ENCODE measurements at regions not wholly inside any gene's neighbourhood (a gene's known extent, or its start where the extent isn't known, plus 50 kb on each side); places are given as distances from the start of the nearest gene placed in this dataset.

DNA sequence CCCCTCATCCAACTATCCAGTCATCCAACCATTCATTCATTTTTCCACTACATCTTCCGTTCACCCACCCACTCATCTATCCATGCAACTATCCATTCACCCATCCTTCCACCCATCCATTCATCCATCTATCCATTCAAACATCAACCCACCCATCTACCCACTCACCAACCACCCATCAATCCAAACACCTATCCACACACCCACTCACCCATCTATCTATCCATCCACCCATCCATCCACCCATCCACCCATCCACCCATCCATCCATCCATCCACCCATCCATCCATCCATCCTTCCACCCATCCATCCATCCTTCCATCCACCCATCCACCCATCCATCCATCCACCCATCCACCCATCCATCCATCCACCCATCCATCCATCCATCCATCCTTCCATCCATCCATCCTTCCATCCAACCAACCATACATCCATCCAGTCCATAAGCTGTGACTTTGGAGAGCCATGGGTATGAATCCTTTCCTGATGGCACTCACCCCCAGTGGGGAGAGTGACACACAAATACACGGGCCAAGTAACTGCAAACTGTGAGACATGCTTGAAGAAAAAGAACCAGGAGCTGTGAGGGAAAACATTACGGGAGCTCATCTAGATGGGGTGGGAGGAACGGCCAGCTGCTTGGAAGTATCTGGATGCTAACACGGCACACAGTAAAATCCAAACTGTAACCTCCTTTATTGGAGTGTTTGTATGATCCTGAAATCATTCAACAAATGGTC, 100.0 kb upstream of the TNRC6C start:
- peaks cover 0 to 17% (median 5%) of the 10 kb centered on the region in 12 donors for H3K4me1 ChIP-seq
- no peaks in the 10 kb centered on the region for H3K36me3 ChIP-seq
- WGBS, 4 donors, result 74 to 90% (median 86%) methylated on average over 5 of the region's 5 CpGs
- H3K27ac ChIP-seq, result no peak overlapping the region
- ATAC-seq (no peak), DNase-seq (no peak)
- intact Hi-C loops (cut with DNase I), result no loop called here
- H3K9me3 ChIP-seq, result no peaks in the 10 kb centered on the region
- H3K4me3 ChIP-seq, result no peak overlapping the region
- TF ChIP-seq, protein P1, sequence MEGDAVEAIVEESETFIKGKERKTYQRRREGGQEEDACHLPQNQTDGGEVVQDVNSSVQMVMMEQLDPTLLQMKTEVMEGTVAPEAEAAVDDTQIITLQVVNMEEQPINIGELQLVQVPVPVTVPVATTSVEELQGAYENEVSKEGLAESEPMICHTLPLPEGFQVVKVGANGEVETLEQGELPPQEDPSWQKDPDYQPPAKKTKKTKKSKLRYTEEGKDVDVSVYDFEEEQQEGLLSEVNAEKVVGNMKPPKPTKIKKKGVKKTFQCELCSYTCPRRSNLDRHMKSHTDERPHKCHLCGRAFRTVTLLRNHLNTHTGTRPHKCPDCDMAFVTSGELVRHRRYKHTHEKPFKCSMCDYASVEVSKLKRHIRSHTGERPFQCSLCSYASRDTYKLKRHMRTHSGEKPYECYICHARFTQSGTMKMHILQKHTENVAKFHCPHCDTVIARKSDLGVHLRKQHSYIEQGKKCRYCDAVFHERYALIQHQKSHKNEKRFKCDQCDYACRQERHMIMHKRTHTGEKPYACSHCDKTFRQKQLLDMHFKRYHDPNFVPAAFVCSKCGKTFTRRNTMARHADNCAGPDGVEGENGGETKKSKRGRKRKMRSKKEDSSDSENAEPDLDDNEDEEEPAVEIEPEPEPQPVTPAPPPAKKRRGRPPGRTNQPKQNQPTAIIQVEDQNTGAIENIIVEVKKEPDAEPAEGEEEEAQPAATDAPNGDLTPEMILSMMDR (IDR thresholded peaks at IDR 0.05), result no peak
- TF ChIP-seq POLR2A (IDR thresholded peaks at IDR 0.05), result no peak
- H3K27me3 ChIP-seq, result no peaks in the 10 kb centered on the region

DNA sequence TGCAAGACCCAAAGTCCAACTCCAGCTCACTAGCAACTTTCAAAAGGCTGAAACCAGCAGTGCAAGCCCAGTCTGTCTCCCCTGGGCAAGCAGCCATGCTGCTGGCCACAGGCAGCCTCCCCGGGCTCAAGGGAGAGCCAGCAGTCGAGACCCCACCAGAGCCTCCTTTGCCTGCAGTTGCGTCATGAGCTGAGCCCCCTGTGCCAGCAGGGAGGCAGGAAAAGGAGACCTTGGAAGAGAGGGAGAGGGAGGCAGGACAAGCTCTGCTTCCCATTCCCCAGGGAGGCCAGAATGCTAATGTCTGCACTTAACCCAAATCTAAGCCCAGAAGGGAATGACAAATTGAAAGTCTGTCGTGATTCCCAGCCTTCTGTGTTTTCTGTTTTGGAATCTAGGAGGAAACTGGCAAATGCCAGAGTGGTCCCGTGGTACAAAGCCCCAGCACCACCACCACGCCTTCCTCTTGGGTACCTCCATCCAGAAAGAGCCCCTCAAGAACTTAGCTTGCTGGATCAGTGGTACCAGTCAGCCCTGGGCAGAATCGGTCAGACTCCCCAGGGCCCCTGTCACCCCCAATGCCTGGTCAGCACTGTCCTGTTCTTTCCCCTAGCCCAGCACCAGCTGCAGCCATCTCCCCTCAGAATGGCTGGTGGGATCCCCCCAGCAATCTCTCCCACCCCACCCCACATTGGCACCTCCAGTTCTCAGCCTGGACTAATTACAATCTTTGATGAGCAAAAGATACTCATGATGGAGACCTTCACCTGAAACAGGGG, 99.3 kb upstream of the TNRC6C start:
- Histone ChIP-seq H3K27me3 (no peaks in the 10 kb centered on the region), H3K4me3 (no peak overlapping the region), H3K9me3 (no peaks in the 10 kb centered on the region), H3K36me3 (no peaks in the 10 kb centered on the region), H3K27ac (no peak overlapping the region), H3K4me1 (peaks cover 0 to 25% (median 12%) of the 10 kb centered on the region in 12 donors)
- WGBS, 4 donors, result 66 to 80% (median 71%) methylated on average over 7 of the region's 7 CpGs
- ATAC-seq, result no peak
- TF ChIP-seq, protein P1 (IDR thresholded peaks at IDR 0.05), result no peak
- no peak for TF ChIP-seq POLR2A (IDR thresholded peaks at IDR 0.05)
- peak in 1 of 5 donors; percentile 46 for DNase-seq
- intact Hi-C loops (cut with DNase I), result no loop called here

DNA sequence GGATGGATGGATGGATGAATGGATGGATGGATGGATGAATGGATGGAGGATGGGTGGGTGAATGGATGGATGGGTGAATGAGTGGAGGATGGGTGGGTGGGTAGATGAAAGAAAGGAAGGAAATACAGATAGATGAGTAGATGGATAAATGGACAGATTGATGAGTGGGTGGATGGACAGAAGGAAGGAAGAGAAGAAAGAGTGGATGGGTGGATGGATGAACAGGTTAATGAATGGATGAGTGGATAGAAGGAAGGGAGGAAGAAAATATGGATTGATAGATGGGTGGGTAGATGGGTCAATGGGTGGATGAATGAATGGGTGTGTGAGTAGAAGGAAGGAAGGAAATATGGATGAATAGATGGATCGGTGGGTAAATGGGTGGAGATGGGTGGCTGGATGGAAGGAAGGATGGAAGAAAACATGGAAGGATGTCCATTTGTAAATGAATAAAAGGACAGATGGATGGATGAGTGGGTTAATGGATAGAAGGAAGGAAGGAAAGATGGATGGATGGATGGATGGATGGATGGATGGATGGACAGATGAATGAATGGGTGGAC, 97.3 kb upstream of the TNRC6C start:
- Histone ChIP-seq H3K27me3 (no peaks in the 10 kb centered on the region), H3K4me1 (peaks cover 0 to 43% (median 21%) of the 10 kb centered on the region in 12 donors), H3K27ac (no peak overlapping the region), H3K36me3 (no peaks in the 10 kb centered on the region), H3K9me3 (no peaks in the 10 kb centered on the region), H3K4me3 (no peak overlapping the region)
- ATAC-seq, result no peak
- 80 to 84% (median 82%) methylated on average over 1 of the region's 1 CpG for WGBS, 4 donors
- no peak for DNase-seq
- TF ChIP-seq, protein P1 (IDR thresholded peaks at IDR 0.05), result no peak
- no peak for TF ChIP-seq POLR2A (IDR thresholded peaks at IDR 0.05)
- intact Hi-C loops (cut with DNase I), result no loop called here
